HepG2 (cell line): ENCODE measurements at regions not wholly inside any gene's neighbourhood (a gene's known extent, or its start where the extent isn't known, plus 50 kb on each side); places are given as distances from the start of the nearest gene placed in this dataset.

Experiments used
- ATAC-seq: fragments of 200-7000 bp; cut with Tn5 transposase; 3 replicates; pipeline ENCODE4 v1.9.1; 2020; ENCODE audit warnings: mild to moderate bottlenecking, moderate library complexity
- BruUV-seq: library from RNA; stranded (reverse); fragments of 400-500 nt; replicated peaks from 2 replicates; lab custom pipeline; 2021; lab: Mats Ljungman, UMichigan
- CTCF ChIA-PET: fragments of 300-600 bp; formaldehyde crosslinking; extraction: SDS; loops from one replicate; lab custom pipeline; 2021; ENCODE audit warnings: low total read pairs, inconsistent platforms, low intra/inter-chr PET ratio; lab: Yijun Ruan, JAX
- POLR2A ChIA-PET: fragments of 350-600 bp; sonication (Branson Sonifier 250); formaldehyde crosslinking; loops from one replicate; lab custom pipeline; 2020; ENCODE audit warnings: antibody characterized with exemption, inconsistent platforms; lab: Yijun Ruan, JAX
- DNase-seq: peaks from one replicate; pipeline ENCODE4 v3.0.0-alpha.2; 2015; ENCODE audit warnings: low spot score
- FAIRE-seq: peaks from 3 replicates; lab custom pipeline; 2011; peaks lifted over from hg19 to GRCh38; lab: Jason Lieb, UNC
- H2AFZ ChIP-seq: one replicate; pipeline ENCODE4 v1.6.1; 2011; ENCODE audit warnings: low read length, inconsistent platforms
- H3K27ac ChIP-seq: fragments of 300-600 bp; 3 replicates; pipeline ENCODE4 v1.8.0; 2011; ENCODE audit warnings: mixed run types, mild to moderate bottlenecking, mixed read lengths, low read length, inconsistent platforms; ENCODE audit not compliant: insufficient read depth; ENCODE audit errors: extremely low read length
- H3K27me3 ChIP-seq, 2 experiments: fragments of 200-600 bp in 1 of 2; 2 replicates in 1 of 2; 3 replicates in 1 of 2; pipeline versions ENCODE4 v1.6.0 to v1.8.0; 2011; ENCODE audit warnings: low read length in 2 of 2, mild to moderate bottlenecking in 2 of 2, moderate library complexity in 2 of 2, inconsistent platforms in 1 of 2; ENCODE audit not compliant: insufficient read depth in 2 of 2, control insufficient read depth in 1 of 2
- H3K36me3 ChIP-seq, 2 experiments: fragments of 200-600 bp in 1 of 2; replicated peaks in 1 of 2; 2 replicates in 1 of 2; 3 replicates in 1 of 2; pipeline versions ENCODE4 v1.5.1 to v1.8.0; 2011; ENCODE audit warnings: low read length in 2 of 2, inconsistent platforms in 1 of 2; ENCODE audit not compliant: insufficient read depth in 2 of 2, control insufficient read depth in 1 of 2
- H3K4me1 ChIP-seq: 2 replicates; pipeline ENCODE4 v1.5.1; 2012; ENCODE audit warnings: low read length, inconsistent platforms; ENCODE audit not compliant: insufficient read depth
- H3K4me2 ChIP-seq: 2 replicates; pipeline ENCODE4 v1.6.0; 2011; ENCODE audit warnings: low read depth, low read length, inconsistent platforms
- H3K4me3 ChIP-seq, 3 experiments: fragments of 200-600 bp in 1 of 3; sonication (generic), shearing (Covaris generic) in 1 of 3; replicated peaks in 1 of 3; 2 replicates each; pipeline ENCODE4 v1.5.1; 2011 to 2016; ENCODE audit warnings: low read length in 3 of 3, inconsistent platforms in 2 of 3, low read depth in 2 of 3, mild to moderate bottlenecking in 2 of 3, control low read depth in 1 of 3, mixed read lengths in 1 of 3; ENCODE audit not compliant: insufficient read depth in 1 of 3
- H3K79me2 ChIP-seq: one replicate; pipeline ENCODE4 v1.6.1; 2011; ENCODE audit warnings: low read length, inconsistent platforms; ENCODE audit not compliant: insufficient read depth
- H3K9ac ChIP-seq: 2 replicates; pipeline ENCODE4 v1.6.0; 2011; ENCODE audit warnings: mild to moderate bottlenecking, low read depth, low read length, inconsistent platforms; ENCODE audit not compliant: insufficient read depth
- H3K9me3 ChIP-seq: 2 replicates; pipeline ENCODE4 v1.5.1; 2012; ENCODE audit warnings: mild to moderate bottlenecking, low read length
- H4K20me1 ChIP-seq: 2 replicates; pipeline ENCODE4 v1.6.0; 2011; ENCODE audit warnings: inconsistent platforms, mild to moderate bottlenecking, low read length, moderate library complexity; ENCODE audit not compliant: insufficient read depth
- AKAP8 ChIP-seq: sonication (generic); formaldehyde crosslinking; IDR thresholded peaks from 2 replicates; pipeline ENCODE4 v1.5.1; 2020; ENCODE audit warnings: mild to moderate bottlenecking, missing genetic modification reagents
- ASH2L ChIP-seq: fragments of 300-600, 200-600 bp; sonication (generic); IDR thresholded peaks from 2 replicates; pipeline ENCODE4 v1.7.0; 2017; ENCODE audit warnings: low read depth, mild to moderate bottlenecking, moderate library complexity, mixed read lengths, low read length; ENCODE audit not compliant: insufficient read length
- FOXA1 ChIP-seq, 2 experiments: fragments of 450-650 bp in 1 of 2; sonication (generic) in 1 of 2; formaldehyde crosslinking in 1 of 2; IDR thresholded peaks; 2 replicates each; pipeline versions ENCODE4 v1.4.0 to v1.6.1; 2016 to 2020; ENCODE audit warnings: missing genetic modification reagents in 1 of 2
- IRF1 ChIP-seq: sonication (generic); formaldehyde crosslinking; IDR thresholded peaks from 2 replicates; pipeline ENCODE4 v1.4.0; 2020; ENCODE audit warnings: low read depth, mild to moderate bottlenecking, missing genetic modification reagents
- PCBP2 ChIP-seq: fragments of 200-400 bp; formaldehyde crosslinking; optimal IDR thresholded peaks from 2 replicates; pipeline ENCODE3; 2018; ENCODE audit warnings: low read length, low read depth; ENCODE audit not compliant: poor library complexity, severe bottlenecking
- SMAD1 ChIP-seq: sonication (generic); formaldehyde crosslinking; IDR thresholded peaks from 2 replicates; pipeline ENCODE4 v1.4.0; 2020; ENCODE audit warnings: missing genetic modification reagents, low read depth, mild to moderate bottlenecking, borderline replicate concordance
- ZC3H13 ChIP-seq: sonication (generic); formaldehyde crosslinking; IDR thresholded peaks from 2 replicates; pipeline ENCODE4 v1.8.1; 2023; ENCODE audit warnings: mild to moderate bottlenecking, missing genetic modification reagents, moderate library complexity
- ZNF382 ChIP-seq: sonication (generic); formaldehyde crosslinking; IDR thresholded peaks from 2 replicates; pipeline ENCODE4 v1.5.0; 2020; ENCODE audit warnings: missing genetic modification reagents, mild to moderate bottlenecking, borderline replicate concordance
- ZNF468 ChIP-seq: sonication (generic); formaldehyde crosslinking; IDR thresholded peaks from 2 replicates; pipeline ENCODE4 v1.8.0; 2022; ENCODE audit warnings: mild to moderate bottlenecking, moderate library complexity, missing genetic modification reagents
- ZNF598 ChIP-seq: sonication (generic); formaldehyde crosslinking; IDR thresholded peaks from 2 replicates; pipeline ENCODE4 v1.5.1; 2020; ENCODE audit warnings: mild to moderate bottlenecking, missing genetic modification reagents, borderline replicate concordance
- WGBS: methylation state at CpG from one replicate; pipeline ENCODE4 v1.1.6; 2017; ENCODE audit warnings: low lambda C conversion rate; 5-methylcytosine and 5-hydroxymethylcytosine counted together
- in situ Hi-C: cut with HindIII; loops from 2 replicates; pipeline ENCODE4 v1.10.0; 2017; ENCODE audit warnings: low pct_unique_long_range_greater_than_20kb; ENCODE audit not compliant: extremely low pct_ligation_motif_present
- intact Hi-C: fragments of 100-400 bp; cut with micrococcal nuclease; formaldehyde crosslinking; loops from one replicate; pipeline ENCODE4 v1.10.0; 2022; ENCODE audit not compliant: unreplicated experiment
- TF ChIP-seq, protein P1 (sequence below): sonication (generic); formaldehyde crosslinking; IDR thresholded peaks from 2 replicates; pipeline ENCODE4 v1.8.0; 2022; ENCODE audit warnings: missing genetic modification reagents, mild to moderate bottlenecking, moderate library complexity, borderline replicate concordance
- TF ChIP-seq, protein P2 (sequence below): sonication (generic); formaldehyde crosslinking; IDR thresholded peaks from 2 replicates; pipeline ENCODE4 v1.5.1; 2020; ENCODE audit warnings: mild to moderate bottlenecking, missing genetic modification reagents

GRCh38 chr7:22664988-22665798 lies 61.8 kb upstream of the IL6 start:
- no TSS peak for BruUV-seq
- ATAC-seq = no peak
- no peak overlapping the region for H3K4me2 ChIP-seq
- ChIA-PET POLR2A (no interaction called here), CTCF (no interaction called here)
- no peak overlapping the region for H3K27ac ChIP-seq
- peaks cover 0 to 3% of the 10 kb centered on the region in 2 experiments; a peak in 1 of 5 replicates for H3K27me3 ChIP-seq
- intact Hi-C loops (no loop called here), in situ Hi-C loops (no loop called here)
- no peaks in the 10 kb centered on the region for H4K20me1 ChIP-seq
- H3K4me3 ChIP-seq = no peak overlapping the region
- no peak for FAIRE-seq
- 75% methylated on average over 51 of the region's 54 CpGs for WGBS
- DNase-seq = no peak
- no peaks in the 10 kb centered on the region for H3K9me3 ChIP-seq
- no peak overlapping the region for H2AFZ ChIP-seq
- no peaks in the 10 kb centered on the region for H3K79me2 ChIP-seq
- no peak overlapping the region for H3K9ac ChIP-seq
- H3K36me3 ChIP-seq = no peaks in the 10 kb centered on the region
- H3K4me1 ChIP-seq = no peaks in the 10 kb centered on the region
- TF ChIP-seq PCBP2 (no peak), IRF1 (CRISPR knock-in tag) (no peak), FOXA1 (IDR thresholded peaks at IDR 0.05) (no peak), FOXA1 (CRISPR knock-in tag; IDR thresholded peaks at IDR 0.05) (no peak), SMAD1 (CRISPR knock-in tag) (no peak), AKAP8 (no peak), ZC3H13 (CRISPR knock-in tag) (no peak), ZNF468 (CRISPR knock-in tag) (no peak), ASH2L (no peak), ZNF598 (CRISPR knock-in tag) (no peak), ZNF382 (CRISPR knock-in tag) (no peak)
- TF ChIP-seq, protein P1, sequence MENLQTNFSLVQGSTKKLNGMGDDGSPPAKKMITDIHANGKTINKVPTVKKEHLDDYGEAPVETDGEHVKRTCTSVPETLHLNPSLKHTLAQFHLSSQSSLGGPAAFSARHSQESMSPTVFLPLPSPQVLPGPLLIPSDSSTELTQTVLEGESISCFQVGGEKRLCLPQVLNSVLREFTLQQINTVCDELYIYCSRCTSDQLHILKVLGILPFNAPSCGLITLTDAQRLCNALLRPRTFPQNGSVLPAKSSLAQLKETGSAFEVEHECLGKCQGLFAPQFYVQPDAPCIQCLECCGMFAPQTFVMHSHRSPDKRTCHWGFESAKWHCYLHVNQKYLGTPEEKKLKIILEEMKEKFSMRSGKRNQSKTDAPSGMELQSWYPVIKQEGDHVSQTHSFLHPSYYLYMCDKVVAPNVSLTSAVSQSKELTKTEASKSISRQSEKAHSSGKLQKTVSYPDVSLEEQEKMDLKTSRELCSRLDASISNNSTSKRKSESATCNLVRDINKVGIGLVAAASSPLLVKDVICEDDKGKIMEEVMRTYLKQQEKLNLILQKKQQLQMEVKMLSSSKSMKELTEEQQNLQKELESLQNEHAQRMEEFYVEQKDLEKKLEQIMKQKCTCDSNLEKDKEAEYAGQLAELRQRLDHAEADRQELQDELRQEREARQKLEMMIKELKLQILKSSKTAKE = no peak
- TF ChIP-seq, protein P2, sequence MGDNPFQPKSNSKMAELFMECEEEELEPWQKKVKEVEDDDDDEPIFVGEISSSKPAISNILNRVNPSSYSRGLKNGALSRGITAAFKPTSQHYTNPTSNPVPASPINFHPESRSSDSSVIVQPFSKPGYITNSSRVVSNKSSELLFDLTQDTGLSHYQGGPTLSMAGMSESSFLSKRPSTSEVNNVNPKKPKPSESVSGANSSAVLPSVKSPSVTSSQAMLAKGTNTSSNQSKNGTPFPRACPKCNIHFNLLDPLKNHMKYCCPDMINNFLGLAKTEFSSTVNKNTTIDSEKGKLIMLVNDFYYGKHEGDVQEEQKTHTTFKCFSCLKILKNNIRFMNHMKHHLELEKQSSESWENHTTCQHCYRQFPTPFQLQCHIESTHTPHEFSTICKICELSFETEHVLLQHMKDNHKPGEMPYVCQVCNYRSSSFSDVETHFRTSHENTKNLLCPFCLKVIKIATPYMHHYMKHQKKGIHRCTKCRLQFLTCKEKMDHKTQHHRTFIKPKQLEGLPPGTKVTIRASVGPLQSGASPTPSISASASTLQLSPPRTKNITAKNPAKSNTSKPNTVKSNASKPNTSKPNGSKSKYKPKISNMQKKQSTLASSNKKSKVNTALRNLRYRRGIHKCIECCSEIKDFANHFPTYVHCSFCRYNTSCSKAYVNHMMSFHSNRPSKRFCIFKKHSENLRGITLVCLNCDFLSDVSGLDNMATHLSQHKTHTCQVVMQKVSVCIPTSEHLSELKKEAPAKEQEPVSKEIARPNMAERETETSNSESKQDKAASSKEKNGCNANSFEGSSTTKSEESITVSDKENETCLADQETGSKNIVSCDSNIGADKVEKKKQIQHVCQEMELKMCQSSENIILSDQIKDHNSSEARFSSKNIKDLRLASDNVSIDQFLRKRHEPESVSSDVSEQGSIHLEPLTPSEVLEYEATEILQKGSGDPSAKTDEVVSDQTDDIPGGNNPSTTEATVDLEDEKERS (CRISPR knock-in tag) = no peak
